H1 (cell line): ENCODE measurements at regions not wholly inside any gene's neighbourhood (a gene's known extent, or its start where the extent isn't known, plus 50 kb on each side); places are given as distances from the start of the nearest gene placed in this dataset.

Experiments used
- CTCF ChIA-PET: fragments of 300-600 bp; sonication (Branson Sonifier 250); formaldehyde crosslinking; loops from one replicate; lab custom pipeline; 2021; ENCODE audit not compliant: partially characterized antibody; lab: Charles Lee
- POLR2A ChIA-PET: fragments of 300-600 bp; sonication (Branson Sonifier 250); formaldehyde crosslinking; loops from one replicate; lab custom pipeline; 2021; ENCODE audit warnings: inconsistent platforms; ENCODE audit not compliant: partially characterized antibody; lab: Charles Lee
- DNase-seq, 2 experiments: peaks; one replicate each; pipeline versions ENCODE4 v3.0.0 to v3.0.0-alpha.2; 2010 to 2022; ENCODE audit warnings: low spot score in 2 of 2, low read depth in 1 of 2, mixed read lengths in 1 of 2
- FAIRE-seq: peaks from 2 replicates; lab custom pipeline; 2011; peaks lifted over from hg19 to GRCh38; lab: Jason Lieb, UNC
- H2AFZ ChIP-seq: 2 replicates; pipeline ENCODE4 v1.8.1; 2012; ENCODE audit warnings: low read length, inconsistent platforms
- H2AK5ac ChIP-seq: 2 replicates; pipeline ENCODE4 v1.6.1; 2013; ENCODE audit warnings: low read depth, low read length
- H2BK120ac ChIP-seq: replicated peaks from 2 replicates; pipeline ENCODE3; 2013; ENCODE audit warnings: low read depth, low read length, inconsistent platforms
- H2BK12ac ChIP-seq: 2 replicates; pipeline ENCODE4 v1.6.1; 2013; ENCODE audit warnings: low read depth, low read length
- H2BK15ac ChIP-seq: 2 replicates; pipeline ENCODE4 v1.6.1; 2013; ENCODE audit warnings: low read length
- H2BK20ac ChIP-seq: 2 replicates; pipeline ENCODE4 v1.6.1; 2013; ENCODE audit warnings: low read length
- H2BK5ac ChIP-seq: 2 replicates; pipeline ENCODE4 v1.6.1; 2013; ENCODE audit warnings: low read depth, low read length
- H3K14ac ChIP-seq: 2 replicates; pipeline ENCODE4 v1.6.1; 2013; ENCODE audit warnings: inconsistent platforms; ENCODE audit not compliant: insufficient read length
- H3K18ac ChIP-seq: 2 replicates; pipeline ENCODE4 v1.6.1; 2013; ENCODE audit warnings: low read length; ENCODE audit errors: extremely low read depth
- H3K23ac ChIP-seq: 2 replicates; pipeline ENCODE4 v1.6.1; 2013; ENCODE audit warnings: inconsistent platforms; ENCODE audit not compliant: insufficient read length
- H3K23me2 ChIP-seq: 2 replicates; pipeline ENCODE4 v1.6.1; 2013; ENCODE audit warnings: low read depth, low read length
- H3K27ac ChIP-seq: 2 replicates; pipeline ENCODE4 v1.6.1; 2011; ENCODE audit warnings: low read depth, low read length, inconsistent platforms
- H3K27me3 ChIP-seq, 4 experiments: replicated peaks in 1 of 4; 1 replicate in 1 of 4; 2 replicates in 3 of 4; pipeline versions ENCODE4 v1.6.1 to v1.8.1; 2011 to 2013; ENCODE audit warnings: low read length in 3 of 4, mild to moderate bottlenecking in 3 of 4, inconsistent platforms in 2 of 4, mixed read lengths in 2 of 4, moderate library complexity in 1 of 4; ENCODE audit not compliant: control insufficient read depth in 3 of 4, insufficient read depth in 3 of 4; ENCODE audit errors: extremely low read depth in 1 of 4
- H3K36me3 ChIP-seq, 4 experiments: 2 replicates each; pipeline versions ENCODE4 v1.6.1 to v1.8.1; 2011 to 2013; ENCODE audit warnings: mild to moderate bottlenecking in 4 of 4, low read length in 3 of 4, moderate library complexity in 2 of 4, control low read depth in 1 of 4, inconsistent platforms in 1 of 4; ENCODE audit not compliant: insufficient read depth in 4 of 4, control insufficient read depth in 2 of 4
- H3K4ac ChIP-seq: replicated peaks from 2 replicates; pipeline ENCODE3; 2013; ENCODE audit warnings: low read length, low read depth, mixed read lengths, inconsistent platforms; ENCODE audit not compliant: insufficient read length
- H3K4me1 ChIP-seq, 4 experiments: replicated peaks in 1 of 4; 1 replicate in 1 of 4; 2 replicates in 3 of 4; pipeline versions ENCODE4 v1.6.1 to v1.8.1; 2011 to 2013; ENCODE audit warnings: low read length in 3 of 4, inconsistent platforms in 2 of 4, mixed read lengths in 1 of 4; ENCODE audit not compliant: insufficient read depth in 4 of 4, control insufficient read depth in 3 of 4
- H3K4me2 ChIP-seq, 2 experiments: 2 replicates each; pipeline versions ENCODE4 v1.6.1 to v1.8.1; 2011 to 2013; ENCODE audit warnings: low read depth in 2 of 2, low read length in 2 of 2, control low read depth in 1 of 2, inconsistent platforms in 1 of 2, mild to moderate bottlenecking in 1 of 2; ENCODE audit not compliant: insufficient read depth in 1 of 2
- H3K4me3 ChIP-seq, 4 experiments: fragments of 200-600, 300-600 bp in 1 of 4; sonication (generic), shearing (Covaris generic), sonication (Bioruptor Twin) in 1 of 4; 2 replicates each; pipeline versions ENCODE4 v1.5.1 to v1.8.1; 2011 to 2016; ENCODE audit warnings: low read length in 4 of 4, low read depth in 3 of 4, control low read depth in 2 of 4, inconsistent platforms in 2 of 4, mild to moderate bottlenecking in 2 of 4, mixed read lengths in 1 of 4, moderate library complexity in 1 of 4; ENCODE audit not compliant: insufficient read depth in 2 of 4; ENCODE audit errors: extremely low read depth in 1 of 4
- H3K56ac ChIP-seq: replicated peaks from 2 replicates; pipeline ENCODE3; 2013; ENCODE audit warnings: low read depth, mild to moderate bottlenecking, mixed read lengths, low read length, inconsistent platforms; ENCODE audit not compliant: insufficient read length
- H3K79me1 ChIP-seq: 2 replicates; pipeline ENCODE4 v1.6.1; 2013; ENCODE audit warnings: low read depth, low read length, control low read depth
- H3K79me2 ChIP-seq, 2 experiments: 2 replicates each; pipeline versions ENCODE4 v1.6.1 to v1.8.1; 2012 to 2013; ENCODE audit warnings: low read length in 2 of 2, mild to moderate bottlenecking in 2 of 2, inconsistent platforms in 1 of 2; ENCODE audit not compliant: insufficient read depth in 2 of 2, control insufficient read depth in 1 of 2
- H3K9ac ChIP-seq, 4 experiments: replicated peaks in 1 of 4; 1 replicate in 1 of 4; 2 replicates in 3 of 4; pipeline versions ENCODE4 v1.6.1 to v1.8.1; 2011 to 2013; ENCODE audit warnings: low read depth in 3 of 4, low read length in 3 of 4, control low read depth in 2 of 4, mild to moderate bottlenecking in 2 of 4, moderate library complexity in 2 of 4, inconsistent platforms in 1 of 4; ENCODE audit errors: extremely low read depth in 1 of 4
- H3K9me3 ChIP-seq, 2 experiments: 2 replicates each; pipeline versions ENCODE4 v1.6.1 to v1.8.1; 2012 to 2013; ENCODE audit warnings: mild to moderate bottlenecking in 2 of 2, moderate library complexity in 2 of 2, control low read depth in 1 of 2, inconsistent platforms in 1 of 2, low read depth in 1 of 2, low read length in 1 of 2, mixed read lengths in 1 of 2; ENCODE audit not compliant: insufficient read depth in 2 of 2
- H4K20me1 ChIP-seq, 2 experiments: replicated peaks in 1 of 2; 2 replicates each; pipeline versions ENCODE3 to v1.8.1; 2011 to 2013; ENCODE audit warnings: inconsistent platforms in 2 of 2, low read length in 2 of 2, mild to moderate bottlenecking in 1 of 2; ENCODE audit not compliant: insufficient read depth in 2 of 2, control insufficient read depth in 1 of 2
- H4K5ac ChIP-seq: 2 replicates; pipeline ENCODE4 v1.6.1; 2013; ENCODE audit warnings: low read length, low read depth, mixed read lengths, inconsistent platforms; ENCODE audit not compliant: insufficient read length
- H4K8ac ChIP-seq: 2 replicates; pipeline ENCODE4 v1.8.0; 2013; ENCODE audit warnings: mild to moderate bottlenecking, moderate library complexity, low read length, inconsistent platforms; ENCODE audit not compliant: insufficient read depth; ENCODE audit errors: extremely low read depth
- H4K91ac ChIP-seq: replicated peaks from 2 replicates; pipeline ENCODE3; 2013; ENCODE audit warnings: low read length, mixed read lengths, inconsistent platforms; ENCODE audit not compliant: insufficient read length
- BACH1 ChIP-seq: IDR thresholded peaks from 2 replicates; pipeline ENCODE4 v1.6.1; 2012; ENCODE audit warnings: low read length, improper control_type of control experiment
- JUND ChIP-seq: IDR thresholded peaks from 2 replicates; pipeline ENCODE4 v1.6.1; 2011; ENCODE audit warnings: mild to moderate bottlenecking, improper control_type of control experiment, low read length
- KDM4A ChIP-seq: IDR thresholded peaks from one replicate; pipeline ENCODE4 v1.7.1; 2012; ENCODE audit warnings: low read depth, mild to moderate bottlenecking, moderate library complexity, low read length, inconsistent platforms; ENCODE audit not compliant: severe bottlenecking
- WGBS, 2 experiments: shearing (Covaris generic) in 1 of 2; methylation state at CpG; one replicate each; pipeline versions ENCODE4 v1.1.6 to v1.1.7; 2013 to 2015; ENCODE audit warnings: low lambda C conversion rate in 2 of 2, mixed read lengths in 2 of 2, inconsistent platforms in 1 of 2, low coverage in 1 of 2, missing lambda C conversion rate in 1 of 2; ENCODE audit not compliant: insufficient replicate concordance in 2 of 2, insufficient coverage in 1 of 2, insufficient read length in 1 of 2; ENCODE audit errors: extremely low coverage in 1 of 2, missing lambda C conversion rate in 1 of 2; 5-methylcytosine and 5-hydroxymethylcytosine counted together
- TF ChIP-seq, protein P1 (sequence below): IDR thresholded peaks from 2 replicates; pipeline ENCODE4 v1.6.1; 2012; ENCODE audit warnings: low read length, inconsistent platforms
- TF ChIP-seq, protein P2 (sequence below): IDR thresholded peaks from 2 replicates; pipeline ENCODE4 v1.6.1; 2012; ENCODE audit warnings: inconsistent platforms

GRCh38 chr2:207403950-207404349 is 125.8 kb upstream of the CREB1 start:
- Histone ChIP-seq H3K56ac (no peak overlapping the region), H3K79me2 (no peaks in the 10 kb centered on the region), H3K36me3 (no peaks in the 10 kb centered on the region), H3K4me2 (no peak overlapping the region), H2BK5ac (no peak overlapping the region), H2AK5ac (no peak overlapping the region), H3K79me1 (no peaks in the 10 kb centered on the region), H2BK20ac (no peak overlapping the region), H3K9ac (no peak overlapping the region), H3K4me1 (peaks cover 0 to 12% (median 3%) of the 10 kb centered on the region in 4 experiments; a peak in 5 of 7 replicates), H2BK15ac (no peak overlapping the region), H3K23me2 (no peaks in the 10 kb centered on the region), H2AFZ (no peak overlapping the region), H3K14ac (no peak overlapping the region), H3K9me3 (no peaks in the 10 kb centered on the region), H3K23ac (no peak overlapping the region), H2BK12ac (no peak overlapping the region), H3K4ac (no peak overlapping the region), H4K8ac (no peak overlapping the region), H4K5ac (no peak overlapping the region), H4K20me1 (no peaks in the 10 kb centered on the region), H3K27ac (no peak overlapping the region), H3K18ac (no peak overlapping the region), H2BK120ac (no peak overlapping the region), H3K27me3 (no peaks in the 10 kb centered on the region), H4K91ac (no peak overlapping the region), H3K4me3 (no peak overlapping the region)
- 90% methylated on average over 3 of the region's 3 CpGs; no CpG with 5 or more reads in 1 of the 2 experiments for WGBS, 2 experiments
- DNase-seq (no peak), FAIRE-seq (no peak)
- ChIA-PET CTCF (interaction anchor here (0.7 to 1.0 kb wide), 3 partner anchors 26 to 762 kb away, joined by 3 read pairs; no protein-coding TSS in a partner anchor), POLR2A (no interaction called here)
- TF ChIP-seq BACH1 (no peak), JUND (no peak), KDM4A (no peak)
- TF ChIP-seq, protein P1, sequence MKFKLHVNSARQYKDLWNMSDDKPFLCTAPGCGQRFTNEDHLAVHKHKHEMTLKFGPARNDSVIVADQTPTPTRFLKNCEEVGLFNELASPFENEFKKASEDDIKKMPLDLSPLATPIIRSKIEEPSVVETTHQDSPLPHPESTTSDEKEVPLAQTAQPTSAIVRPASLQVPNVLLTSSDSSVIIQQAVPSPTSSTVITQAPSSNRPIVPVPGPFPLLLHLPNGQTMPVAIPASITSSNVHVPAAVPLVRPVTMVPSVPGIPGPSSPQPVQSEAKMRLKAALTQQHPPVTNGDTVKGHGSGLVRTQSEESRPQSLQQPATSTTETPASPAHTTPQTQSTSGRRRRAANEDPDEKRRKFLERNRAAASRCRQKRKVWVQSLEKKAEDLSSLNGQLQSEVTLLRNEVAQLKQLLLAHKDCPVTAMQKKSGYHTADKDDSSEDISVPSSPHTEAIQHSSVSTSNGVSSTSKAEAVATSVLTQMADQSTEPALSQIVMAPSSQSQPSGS, result no peak
- TF ChIP-seq, protein P2, sequence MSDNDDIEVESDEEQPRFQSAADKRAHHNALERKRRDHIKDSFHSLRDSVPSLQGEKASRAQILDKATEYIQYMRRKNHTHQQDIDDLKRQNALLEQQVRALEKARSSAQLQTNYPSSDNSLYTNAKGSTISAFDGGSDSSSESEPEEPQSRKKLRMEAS, result no peak
